GM18907 (cell line): ENCODE measurements at regions not wholly inside any gene's neighbourhood (a gene's known extent, or its start where the extent isn't known, plus 50 kb on each side); places are given as distances from the start of the nearest gene placed in this dataset.
"Not testable (repeated sequence)": the region's sequence is repeated elsewhere in the genome, so short reads cannot be mapped to it uniquely, and the experiment has no call there.

Experiments used
- ATAC-seq: cut with Tn5 transposase; IDR thresholded peaks from one replicate; pipeline ENCODE4 v1.9.1; 2021; ENCODE audit warnings: mild to moderate bottlenecking, moderate library complexity; ENCODE audit not compliant: unreplicated experiment

- ATAC-seq = not testable (repeated sequence)
Measured at GRCh38 chr20:5660756-5661155, 50.0 kb upstream of the GPCPD1 start.
